HG03060 (cell line): ENCODE measurements at regions not wholly inside any gene's neighbourhood (a gene's known extent, or its start where the extent isn't known, plus 50 kb on each side); places are given as distances from the start of the nearest gene placed in this dataset.
"Not testable (repeated sequence)": the region's sequence is repeated elsewhere in the genome, so short reads cannot be mapped to it uniquely, and the experiment has no call there.

Source experiments
- ATAC-seq: cut with Tn5 transposase; IDR thresholded peaks from one replicate; pipeline ENCODE4 v1.9.1; 2021; ENCODE audit warnings: low read depth, moderate number of reproducible peaks; ENCODE audit not compliant: unreplicated experiment

- no peak for ATAC-seq
Observed at GRCh38 chr15:31433091-31433490, 106.5 kb downstream of the KLF13 start.

DNA sequence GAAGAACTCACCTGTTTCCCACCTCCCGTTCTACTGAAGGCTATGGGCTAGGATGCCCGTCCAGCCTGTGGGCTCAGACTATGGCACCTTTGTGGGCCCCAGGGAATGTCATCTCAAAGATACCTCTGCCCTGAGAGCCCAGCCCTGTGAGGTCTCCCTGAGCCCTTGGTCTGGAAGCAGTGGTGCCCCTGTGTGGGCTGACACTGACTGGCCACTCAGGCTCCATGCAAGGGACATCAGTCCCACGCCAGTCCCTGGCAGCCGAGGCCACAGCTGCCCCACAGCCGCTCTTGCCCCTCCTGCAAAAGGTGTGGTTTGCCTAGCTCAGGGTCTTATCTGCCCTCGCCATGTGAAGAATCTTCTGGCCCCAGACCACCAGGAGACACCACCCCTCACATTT lies 106.9 kb downstream of the KLF13 start:
- no peak for ATAC-seq

- no peak for ATAC-seq
Observed at GRCh38 chr15:31434275-31434587, 107.6 kb downstream of the KLF13 start.

GRCh38 chr15:31434588-31435260 lies 108.1 kb downstream of the KLF13 start:
- ATAC-seq, result peak; percentile 5

DNA sequence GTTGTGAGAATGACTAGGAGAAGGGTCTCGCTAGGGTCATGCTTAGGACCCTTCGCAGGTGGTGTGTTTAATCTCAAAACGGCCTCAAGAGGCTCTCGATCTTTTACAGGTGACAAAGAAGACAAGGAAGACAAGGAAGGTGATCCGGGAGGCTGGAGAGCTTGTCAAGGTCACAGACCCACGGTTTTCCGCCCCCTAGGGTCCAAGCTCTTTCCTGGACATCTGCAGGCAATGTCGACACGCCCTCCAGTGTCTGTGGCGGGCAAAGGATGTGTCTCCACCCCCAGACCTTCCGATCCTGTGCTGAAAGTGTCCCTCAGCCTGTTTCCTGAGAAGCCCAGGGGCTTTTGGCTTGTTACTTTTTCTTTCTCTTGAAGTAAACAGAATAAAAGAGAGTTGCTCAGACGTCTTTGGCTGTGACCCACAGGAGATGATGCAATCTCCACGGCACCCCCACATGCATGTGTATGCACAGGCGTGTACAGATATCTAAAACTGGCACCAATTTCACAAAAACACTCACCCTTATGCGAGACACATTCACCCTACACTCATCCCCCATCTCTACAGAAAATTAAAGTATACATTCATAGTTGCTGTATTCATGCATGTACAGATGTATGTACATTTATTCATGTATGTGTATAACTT lies 108.8 kb downstream of the KLF13 start:
- peak; percentile 57 for ATAC-seq

DNA sequence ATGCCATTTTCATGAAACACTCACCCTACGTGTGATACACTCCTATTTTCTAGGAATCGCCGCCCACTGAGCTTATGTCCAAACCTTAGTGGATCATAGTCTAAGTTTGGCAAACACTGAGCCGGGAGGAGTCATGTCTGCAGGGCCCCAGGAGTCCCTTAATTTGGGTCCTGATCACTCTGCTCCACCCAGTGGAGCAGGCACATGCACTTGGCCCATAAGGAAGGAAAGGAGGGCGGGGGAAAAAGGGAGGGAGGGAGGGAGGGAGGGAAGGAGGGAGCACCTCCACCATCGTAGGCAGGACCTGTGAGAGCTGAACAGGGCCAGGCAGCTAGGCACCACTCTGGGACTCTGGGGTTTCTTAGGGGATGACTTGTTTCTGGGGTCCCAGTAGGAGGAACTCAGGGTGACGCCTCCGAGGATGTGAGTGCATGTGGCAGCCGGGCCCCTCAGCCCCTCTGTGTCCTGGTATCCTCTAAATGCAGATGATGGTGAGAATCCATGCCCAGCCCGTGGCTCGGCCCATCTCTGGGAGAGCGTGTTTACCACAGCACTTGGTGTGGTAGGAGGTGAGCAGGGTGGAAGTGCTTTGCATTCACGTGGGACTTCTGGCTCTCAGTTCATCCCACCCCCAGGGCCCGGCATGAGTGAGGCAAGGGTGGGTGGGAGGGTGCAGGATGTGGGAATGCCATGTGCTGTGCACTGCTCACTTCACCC lies 109.4 kb downstream of the KLF13 start:
- no peak for ATAC-seq

GRCh38 chr15:31437686-31438085 lies 111.1 kb downstream of the KLF13 start:
- no peak for ATAC-seq

- no peak for ATAC-seq
Observed at GRCh38 chr15:31438601-31439265, 112.1 kb downstream of the KLF13 start.

GRCh38 chr15:31439328-31439727 lies 112.7 kb downstream of the KLF13 start:
- ATAC-seq, result no peak

GRCh38 chr15:31440216-31440615 lies 113.6 kb downstream of the KLF13 start:
- ATAC-seq, result not testable (repeated sequence)

- no peak for ATAC-seq
Observed at GRCh38 chr15:31440754-31441311, 114.2 kb downstream of the KLF13 start.

- no peak for ATAC-seq
Observed at GRCh38 chr15:31442226-31442625, 115.6 kb downstream of the KLF13 start.

GRCh38 chr15:31442699-31443111 lies 116.1 kb downstream of the KLF13 start:
- no peak for ATAC-seq

GRCh38 chr15:31444844-31445243 lies 118.2 kb downstream of the KLF13 start:
- ATAC-seq, result no peak

GRCh38 chr15:31446546-31446945 lies 119.9 kb downstream of the KLF13 start:
- ATAC-seq, result no peak

DNA sequence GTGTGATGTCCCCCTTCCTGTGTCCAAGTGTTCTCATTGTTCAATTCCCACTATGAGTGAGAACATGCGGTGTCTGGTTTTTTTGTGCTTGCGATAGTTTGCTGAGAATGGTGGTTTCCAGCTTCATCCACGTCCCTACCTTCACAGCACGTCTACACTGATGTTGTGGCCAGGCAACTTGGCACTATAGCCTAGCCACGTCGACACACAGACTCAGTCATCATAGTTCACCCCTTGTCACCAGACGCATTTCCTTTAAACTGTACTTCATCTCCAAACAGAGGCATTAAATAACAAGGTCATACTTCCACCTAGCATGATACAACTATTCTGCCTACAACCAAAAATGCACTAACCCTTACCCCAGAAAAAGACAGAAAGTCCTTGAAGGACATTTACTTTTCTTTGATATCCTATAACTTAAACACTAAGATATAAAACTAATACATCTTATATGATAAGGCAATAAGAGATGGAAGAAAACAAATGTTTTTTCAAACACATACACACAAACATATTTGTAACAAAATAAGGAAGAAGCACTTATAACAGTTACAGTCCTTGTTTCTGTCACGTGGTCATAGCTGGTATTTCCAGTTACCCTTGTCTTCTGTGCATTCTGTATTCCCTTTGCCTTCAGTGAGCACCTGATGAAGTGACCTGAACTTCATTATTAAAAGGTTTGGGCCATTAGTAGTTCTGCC lies 121.4 kb downstream of the KLF13 start:
- no peak for ATAC-seq

DNA sequence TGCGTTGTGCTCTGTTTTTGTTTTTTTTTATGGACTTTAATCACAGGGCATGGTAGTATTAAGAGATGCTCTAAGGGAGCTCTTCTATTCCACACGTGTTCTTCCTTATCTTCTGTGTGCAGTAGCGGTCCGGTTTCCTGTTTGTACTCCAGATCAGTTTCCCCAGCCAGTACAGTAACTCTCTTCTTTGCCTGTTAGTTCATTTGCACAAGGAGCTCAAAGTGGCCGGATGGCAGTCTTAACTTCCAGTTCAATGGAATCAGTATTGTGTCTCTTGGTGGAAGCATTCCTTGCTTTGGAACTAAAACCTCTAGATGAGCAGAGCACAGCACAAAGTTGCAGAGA lies 122.0 kb downstream of the KLF13 start:
- no peak for ATAC-seq

GRCh38 chr15:31452595-31453557 lies 126.2 kb downstream of the KLF13 start:
- no peak for ATAC-seq

- no peak for ATAC-seq
Observed at GRCh38 chr15:31453558-31454318, 127.1 kb downstream of the KLF13 start.
